ENCODE measurements at regions not wholly inside any gene's neighbourhood (a gene's known extent, or its start where the extent isn't known, plus 50 kb on each side); places are given as distances from the start of the nearest gene placed in this dataset.

GRCh38 chr3:192039593-192039992 is 578.6 kb downstream of the PYDC2 start:
- TF ChIP-seq FOXA1 (IDR thresholded peaks at IDR 0.05), result no peak
- TF ChIP-seq EGR1 (IDR thresholded peaks at IDR 0.05; ENCODE audit: low read depth in 2 of 2), result no peak
- no peak for TF ChIP-seq RXRA (IDR thresholded peaks at IDR 0.05)
- TF ChIP-seq REST (IDR thresholded peaks at IDR 0.05), result no peak
- no peak for TF ChIP-seq MAX (IDR thresholded peaks at IDR 0.05)
- Histone ChIP-seq H3K27me3 (ENCODE audit: control insufficient read depth in 4 of 4, insufficient read depth in 4 of 4, low read length in 3 of 4) (peaks cover 0 to 3% (median 0%) of the 10 kb centered on the region in 4 donors), H3K9ac (ENCODE audit: low read depth in 1 of 2, low read length in 2 of 2) (no peak overlapping the region), H3K9me3 (ENCODE audit: control insufficient read depth in 4 of 4, low read length in 3 of 4) (no peaks in the 10 kb centered on the region), H3K36me3 (ENCODE audit: control insufficient read depth in 4 of 4, insufficient read depth in 3 of 4, low read depth in 1 of 4, low read length in 3 of 4) (no peaks in the 10 kb centered on the region), H3K27ac (ENCODE audit: low read depth in 1 of 2, low read length in 2 of 2) (no peak overlapping the region), H3K4me1 (ENCODE audit: control insufficient read depth in 4 of 4, insufficient read depth in 4 of 4, low read length in 3 of 4) (no peaks in the 10 kb centered on the region), H3K4me3 (ENCODE audit: low read depth in 1 of 3, low read length in 3 of 3) (no peak overlapping the region)
- no peak for DNase-seq (ENCODE audit: low spot score)
- WGBS, result 17% methylated on average over 5 of the region's 5 CpGs

DNA sequence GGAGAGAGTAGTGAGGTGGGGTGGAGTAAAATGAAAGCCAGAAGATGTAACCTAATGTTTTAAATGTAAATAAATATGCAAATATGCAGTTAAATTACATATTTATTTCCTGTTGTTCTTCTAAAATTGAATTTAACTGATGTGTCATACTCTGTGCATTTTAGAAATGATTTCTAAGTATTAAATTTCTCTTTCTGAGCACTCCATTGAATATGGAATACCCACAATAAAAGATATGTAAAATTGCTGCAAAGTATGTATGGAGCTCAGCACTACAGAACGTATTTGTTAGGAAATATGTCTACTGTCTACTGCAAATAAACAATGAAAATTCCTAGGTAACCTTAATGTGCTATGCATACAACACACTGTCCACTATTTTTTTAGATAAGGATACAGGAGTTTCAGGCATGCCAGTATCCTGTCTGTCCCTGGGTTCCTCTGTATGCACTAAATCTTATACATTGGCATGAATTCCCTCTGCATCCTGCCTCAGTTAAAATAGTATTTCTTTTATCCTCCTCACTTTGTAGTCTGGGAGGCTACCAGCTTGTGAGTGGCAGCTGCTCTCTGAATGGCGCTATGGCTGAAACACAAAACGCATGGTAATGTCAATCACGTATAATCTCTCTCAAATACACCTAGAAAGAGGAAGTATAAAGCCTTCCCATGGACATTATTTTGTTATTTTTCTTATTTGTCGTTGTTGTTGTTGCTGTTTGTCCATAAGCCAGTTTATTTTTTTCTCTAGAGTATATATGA is 579.5 kb downstream of the PYDC2 start:
- DNase-seq (ENCODE audit: low spot score), result no peak
- WGBS, result 71% methylated on average over 5 of the region's 5 CpGs
- H3K9ac ChIP-seq (ENCODE audit: low read depth in 1 of 2, low read length in 2 of 2), result no peak overlapping the region
- no peak for TF ChIP-seq FOXA2 (IDR thresholded peaks at IDR 0.05)
- TF ChIP-seq RXRA (IDR thresholded peaks at IDR 0.05), result no peak
- TF ChIP-seq MAX (IDR thresholded peaks at IDR 0.05), result no peak
- TF ChIP-seq YY1 (IDR thresholded peaks at IDR 0.05), result no peak
- no peak for TF ChIP-seq FOXA1 (IDR thresholded peaks at IDR 0.05)
- no peak for TF ChIP-seq CTCF (IDR thresholded peaks at IDR 0.05; ENCODE audit: low read depth, low read length, missing input control)
- TF ChIP-seq ZBTB33 (IDR thresholded peaks at IDR 0.05), result no peak
- no peak overlapping the region for H3K27ac ChIP-seq (ENCODE audit: low read depth in 1 of 2, low read length in 2 of 2)
- H3K4me3 ChIP-seq (ENCODE audit: low read depth in 1 of 3, low read length in 3 of 3), result no peak overlapping the region
- no peaks in the 10 kb centered on the region for H3K4me1 ChIP-seq (ENCODE audit: control insufficient read depth in 4 of 4, insufficient read depth in 4 of 4, low read length in 3 of 4)
- no peaks in the 10 kb centered on the region for H3K9me3 ChIP-seq (ENCODE audit: control insufficient read depth in 4 of 4, low read length in 3 of 4)
- H3K27me3 ChIP-seq (ENCODE audit: control insufficient read depth in 4 of 4, insufficient read depth in 4 of 4, low read length in 3 of 4), result peaks cover 0 to 3% (median 0%) of the 10 kb centered on the region in 4 donors
- no peaks in the 10 kb centered on the region for H3K36me3 ChIP-seq (ENCODE audit: control insufficient read depth in 4 of 4, insufficient read depth in 3 of 4, low read depth in 1 of 4, low read length in 3 of 4)

All from liver (tissue), 8 donors.